ENCODE measurements at regions not wholly inside any gene's neighbourhood (a gene's known extent, or its start where the extent isn't known, plus 50 kb on each side); places are given as distances from the start of the nearest gene placed in this dataset.

DNA sequence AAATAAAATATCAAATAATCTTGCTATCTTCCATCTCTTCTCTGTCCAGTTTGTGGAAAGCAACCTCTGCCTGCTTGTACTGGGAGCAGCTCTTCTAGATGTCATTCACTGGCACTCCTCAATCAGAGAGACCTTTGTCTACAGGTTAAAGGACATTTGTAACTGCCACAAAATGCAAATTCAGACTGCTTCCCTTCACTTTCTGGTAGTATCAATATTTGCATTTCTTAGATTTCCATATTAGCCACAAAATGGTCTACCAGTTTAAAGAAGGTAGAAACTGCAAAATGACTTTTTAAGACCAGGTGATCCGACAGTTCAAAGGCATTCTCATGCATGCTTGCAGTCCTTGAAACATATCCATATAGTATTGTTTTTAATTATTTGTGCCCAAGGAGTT, 51.7 kb upstream of the RCN1 start:
- no peak for DNase-seq (ENCODE audit: low read depth in 2 of 3, low spot score in 2 of 3)

DNA sequence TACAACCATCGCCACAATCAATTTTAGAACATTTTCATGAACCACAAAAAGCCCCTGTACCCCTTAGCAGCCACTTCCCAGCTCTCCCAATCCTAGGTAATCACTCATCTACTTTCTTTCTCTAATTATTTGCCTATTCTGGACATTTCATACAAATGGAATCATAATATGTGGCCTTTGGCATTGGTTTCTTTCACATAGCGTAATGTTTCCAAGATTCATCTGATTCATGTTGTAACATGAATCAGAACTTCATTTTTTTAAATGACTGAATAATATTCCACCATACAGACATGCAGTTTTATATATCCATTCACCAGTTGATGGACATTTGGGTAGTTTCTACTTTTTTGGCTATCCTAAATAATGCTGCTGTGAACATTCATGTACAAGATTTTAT, 56.2 kb upstream of the RCN1 start:
- DNase-seq (ENCODE audit: low read depth in 2 of 3, low spot score in 2 of 3) = no peak

DNA sequence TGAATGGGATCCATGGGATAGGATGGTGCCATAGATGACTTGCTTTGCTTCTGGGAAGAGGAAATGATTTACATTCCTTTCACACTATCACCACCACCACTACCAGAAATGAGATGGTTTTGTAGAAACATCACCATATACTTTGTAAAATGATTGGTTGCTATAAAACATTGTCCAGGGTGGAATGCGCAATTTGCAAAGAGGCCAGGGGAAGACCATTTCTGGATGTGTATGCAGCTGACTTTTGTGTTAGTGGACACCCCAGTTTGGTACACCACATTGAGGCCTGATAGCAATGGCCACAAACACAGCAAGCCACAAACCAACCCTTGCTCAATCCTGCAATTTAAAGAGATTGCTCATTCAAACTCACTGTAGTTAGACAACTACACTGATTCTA, 56.7 kb upstream of the RCN1 start:
- no peak for DNase-seq (ENCODE audit: low read depth in 2 of 3, low spot score in 2 of 3)

DNA sequence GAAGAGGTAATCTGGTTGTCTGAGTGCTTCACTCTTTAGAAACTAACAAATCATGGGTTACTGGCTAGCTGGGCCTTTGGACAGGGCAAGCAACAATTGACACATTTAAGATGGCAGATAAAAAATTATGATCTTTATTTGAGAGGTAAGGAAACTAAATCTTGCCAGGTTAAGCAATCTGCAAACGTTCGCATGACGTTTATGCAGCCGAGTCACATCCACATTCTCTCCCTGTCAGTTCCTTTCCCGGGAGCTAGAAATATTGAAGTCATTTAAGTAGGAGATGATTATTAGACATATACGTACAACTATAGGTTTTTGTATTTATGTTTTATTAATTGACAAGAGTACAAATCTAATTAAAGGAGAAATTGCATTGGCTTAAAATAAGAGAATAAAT, 57.4 kb upstream of the RCN1 start:
- no peak for DNase-seq (ENCODE audit: low read depth in 2 of 3, low spot score in 2 of 3)

DNA sequence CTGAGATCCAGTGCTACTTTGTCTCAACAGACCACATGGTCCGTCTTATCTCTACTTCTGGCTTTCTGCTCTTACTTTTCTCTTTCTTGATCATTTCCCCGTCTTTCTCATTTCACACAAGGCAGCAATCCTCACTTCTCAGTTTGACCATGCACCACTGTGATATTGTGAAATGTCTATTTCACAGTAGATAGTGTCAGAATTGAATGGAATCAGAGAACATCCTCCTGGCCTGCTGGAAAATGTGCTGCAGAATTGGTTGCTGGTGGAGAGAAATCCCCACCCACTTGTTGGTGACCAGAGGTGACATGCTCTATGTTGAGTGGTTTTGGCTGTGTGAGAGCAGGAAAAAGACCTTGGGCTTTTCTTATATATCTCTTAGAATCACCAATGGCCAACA, 57.8 kb upstream of the RCN1 start:
- DNase-seq (ENCODE audit: low read depth in 2 of 3, low spot score in 2 of 3) = no peak

DNA sequence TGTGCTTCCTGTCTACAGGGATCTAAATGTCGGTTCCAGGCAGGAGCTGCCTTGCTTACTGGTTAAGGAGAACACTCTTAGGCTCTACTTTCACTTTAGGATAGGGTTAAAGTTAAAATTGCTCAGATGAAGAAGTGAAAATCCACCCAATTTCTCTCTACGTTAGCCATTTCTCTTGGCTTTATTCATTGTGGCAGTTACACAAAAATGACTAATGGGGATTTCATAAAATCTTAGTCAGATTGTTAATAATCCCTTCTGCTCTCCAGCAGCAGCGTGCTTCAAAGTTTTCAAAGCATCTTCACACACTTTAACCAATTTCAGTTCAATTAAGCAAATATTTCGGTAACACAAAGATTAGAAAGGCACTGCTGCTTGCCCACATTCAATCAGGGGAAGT, 58.4 kb upstream of the RCN1 start:
- no peak for DNase-seq (ENCODE audit: low read depth in 2 of 3, low spot score in 2 of 3)

GRCh38 chr11:32032052-32032451, 58.8 kb upstream of the RCN1 start:
- DNase-seq (ENCODE audit: low read depth in 2 of 3, low spot score in 2 of 3) = no peak

- no peak for DNase-seq (ENCODE audit: low read depth in 2 of 3, low spot score in 2 of 3)
Measured at GRCh38 chr11:32030875-32031503, 59.9 kb upstream of the RCN1 start.

DNA sequence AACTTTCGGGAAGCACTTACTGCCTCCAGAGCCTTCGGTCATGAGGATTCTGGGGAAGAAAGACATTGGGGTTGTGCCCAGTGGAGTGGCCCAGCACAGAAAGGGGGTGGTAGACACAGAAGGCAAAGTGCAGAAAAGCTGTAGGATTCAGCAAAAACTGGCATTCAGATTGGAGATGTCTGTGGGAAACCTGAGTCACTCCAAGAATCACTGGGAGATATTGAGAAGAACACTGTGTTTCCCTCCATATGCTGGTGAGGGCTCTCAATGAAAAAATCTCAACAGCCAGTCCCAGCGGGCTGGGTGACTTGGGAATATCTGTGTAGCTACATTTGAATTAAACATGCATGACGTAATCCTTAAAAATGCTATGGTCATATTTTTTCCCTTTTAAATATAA, 61.2 kb upstream of the RCN1 start:
- no peak for DNase-seq (ENCODE audit: low read depth in 2 of 3, low spot score in 2 of 3)

- DNase-seq (ENCODE audit: low read depth in 2 of 3, low spot score in 2 of 3) = no peak
Measured at GRCh38 chr11:32028201-32028600, 62.7 kb upstream of the RCN1 start.

DNA sequence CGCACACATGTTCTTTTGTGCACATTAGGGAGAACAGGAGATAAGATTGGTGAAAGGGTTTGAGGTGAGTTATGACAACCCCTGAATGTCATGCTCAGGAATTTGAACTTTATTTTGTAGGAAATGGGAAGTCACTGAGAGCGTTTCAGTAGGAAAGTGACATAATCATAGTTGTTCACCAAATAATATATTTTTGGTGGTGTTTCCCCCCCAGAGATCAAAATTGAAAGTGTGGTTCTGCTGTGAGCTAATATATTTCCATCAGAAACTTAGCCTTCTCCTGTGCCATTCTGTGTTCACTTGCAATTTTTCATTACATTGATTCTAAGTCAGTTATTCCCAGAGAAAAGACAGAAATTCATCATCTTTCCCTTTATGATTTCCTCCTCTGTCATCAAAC, 64.1 kb upstream of the RCN1 start:
- no peak for DNase-seq (ENCODE audit: low read depth in 2 of 3, low spot score in 2 of 3)

- no peak for DNase-seq (ENCODE audit: low read depth in 2 of 3, low spot score in 2 of 3)
Measured at GRCh38 chr11:32024948-32025347, 65.9 kb upstream of the RCN1 start.

DNA sequence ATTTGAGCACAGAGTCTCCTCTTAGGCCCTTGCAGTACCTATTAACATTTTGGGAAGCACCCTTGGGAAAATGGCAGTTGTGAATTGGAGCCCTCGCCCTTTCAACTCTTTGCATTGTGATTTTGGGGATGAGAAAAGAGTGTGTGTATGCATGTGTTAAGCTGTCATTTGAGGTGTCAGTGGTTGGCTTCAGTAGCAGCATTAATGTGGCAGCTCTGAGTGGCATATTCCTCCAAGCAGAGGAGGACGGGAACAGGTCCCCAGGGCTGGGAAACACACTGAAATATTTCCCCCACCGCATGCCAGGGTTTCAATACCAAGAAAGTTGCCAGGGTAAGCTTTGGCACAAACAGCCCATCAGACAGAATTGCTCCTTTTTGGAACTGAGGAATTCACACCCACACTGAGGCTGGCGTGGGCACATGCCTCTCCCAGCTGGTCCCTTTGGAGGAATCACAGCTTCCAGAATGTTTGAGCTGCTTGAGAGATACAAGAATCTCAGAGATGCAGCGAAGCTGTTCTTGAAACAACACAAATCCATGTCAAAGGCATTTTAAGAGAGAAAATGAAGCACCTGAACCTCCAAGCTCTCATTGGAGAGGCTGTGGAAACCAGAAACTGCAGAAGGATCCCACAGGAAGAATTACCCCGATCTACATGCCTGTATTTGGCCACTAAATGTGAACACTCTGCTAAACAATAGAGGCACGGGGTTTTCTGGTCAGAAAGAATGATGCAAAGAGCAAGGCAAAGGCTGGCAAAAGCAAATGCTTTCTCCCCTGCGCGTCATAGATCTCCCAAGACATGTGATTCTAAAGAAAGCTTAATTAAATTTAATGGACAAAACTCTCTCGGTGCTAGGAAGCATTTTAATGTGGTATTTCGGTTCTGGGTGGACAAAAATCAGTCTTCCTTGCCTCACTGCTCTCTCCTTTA, 67.2 kb upstream of the RCN1 start:
- DNase-seq (ENCODE audit: low read depth in 2 of 3, low spot score in 2 of 3) = no peak

GRCh38 chr11:32018672-32019071, 72.2 kb upstream of the RCN1 start:
- no peak for DNase-seq (ENCODE audit: low read depth in 2 of 3, low spot score in 2 of 3)

DNA sequence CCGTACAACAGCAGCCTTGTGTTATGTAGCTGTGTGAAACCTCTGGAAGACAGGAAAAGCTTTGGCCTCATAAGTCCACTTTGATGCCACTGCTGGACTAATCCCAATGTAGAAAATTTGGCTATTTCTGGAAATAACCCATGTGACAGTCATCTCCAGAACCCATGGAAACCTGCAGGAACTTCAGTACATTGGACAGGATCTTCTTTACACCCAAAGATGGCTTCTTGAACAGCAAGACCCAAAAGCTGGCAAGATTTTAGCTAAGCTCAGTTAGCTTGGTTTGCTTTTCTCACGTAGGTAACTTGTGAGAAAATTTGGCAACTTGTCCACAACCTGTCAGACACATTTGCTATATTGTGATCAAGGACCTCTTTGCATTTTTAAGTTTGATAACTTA, 74.8 kb upstream of the RCN1 start:
- no peak for DNase-seq (ENCODE audit: low read depth in 2 of 3, low spot score in 2 of 3)

GRCh38 chr11:32015427-32015826, 75.4 kb upstream of the RCN1 start:
- no peak for DNase-seq (ENCODE audit: low read depth in 2 of 3, low spot score in 2 of 3)

GRCh38 chr11:32013603-32014002, 77.3 kb upstream of the RCN1 start:
- DNase-seq (ENCODE audit: low read depth in 2 of 3, low spot score in 2 of 3) = no peak

GRCh38 chr11:32012049-32012448, 78.8 kb upstream of the RCN1 start:
- DNase-seq (ENCODE audit: low read depth in 2 of 3, low spot score in 2 of 3) = no peak

- no peak for DNase-seq (ENCODE audit: low read depth in 2 of 3, low spot score in 2 of 3)
Measured at GRCh38 chr11:32008880-32009551, 81.9 kb upstream of the RCN1 start.

GRCh38 chr11:32006799-32007388, 84.0 kb upstream of the RCN1 start:
- peak in 2 of 3 donors; percentile 36 to 60 for DNase-seq (ENCODE audit: low read depth in 2 of 3, low spot score in 2 of 3)

DNA sequence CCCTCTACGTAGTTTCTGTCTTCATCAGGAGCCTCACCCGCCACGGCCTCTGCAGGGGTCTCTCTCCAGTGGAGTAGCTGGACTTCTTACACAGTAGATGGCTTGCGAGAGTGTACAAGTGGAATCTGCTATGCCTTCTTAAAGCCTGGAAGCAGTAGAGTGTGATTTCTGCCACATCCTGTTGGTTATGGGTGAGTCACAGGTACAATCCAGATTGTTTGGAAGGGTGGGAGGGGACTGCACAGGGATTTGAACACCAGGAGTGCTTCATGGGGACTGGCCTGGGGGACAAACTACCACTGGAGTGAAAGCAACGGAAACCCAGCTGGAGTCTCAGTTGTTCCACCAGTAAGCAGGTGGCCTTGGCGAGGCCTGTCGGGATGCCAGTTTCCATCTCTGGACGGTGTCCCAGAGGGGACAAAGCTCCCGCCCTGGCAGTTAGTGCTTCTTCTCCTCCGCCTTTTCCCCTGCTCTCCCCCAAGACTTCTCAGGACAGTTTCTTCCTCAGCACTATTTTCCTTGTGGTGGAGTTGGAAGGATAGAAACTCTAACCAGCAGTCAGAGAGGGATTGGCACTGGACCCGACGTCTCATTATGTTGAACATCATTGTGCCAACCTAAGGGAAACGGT, 85.0 kb upstream of the RCN1 start:
- no peak for DNase-seq (ENCODE audit: low read depth in 2 of 3, low spot score in 2 of 3)

Data from hematopoietic multipotent progenitor cell (in vitro differentiated cells).